PC-3 (cell line): ENCODE measurements at regions not wholly inside any gene's neighbourhood (a gene's known extent, or its start where the extent isn't known, plus 50 kb on each side); places are given as distances from the start of the nearest gene placed in this dataset.

Experiments used
- ATAC-seq: fragments of 200-7000 bp; cut with Tn5 transposase; 2 replicates; pipeline ENCODE4 v1.9.1; 2020; ENCODE audit warnings: mild to moderate bottlenecking, moderate library complexity
- BruUV-seq: library from RNA; stranded (reverse); fragments of 400-500 nt; replicated peaks from 2 replicates; lab custom pipeline; 2021; lab: Mats Ljungman, UMichigan
- CTCF ChIA-PET: fragments of 300-600 bp; sonication (Branson Sonifier 250); formaldehyde crosslinking; loops from one replicate; lab custom pipeline; 2022; ENCODE audit warnings: antibody characterized with exemption; lab: Charles Lee
- POLR2A ChIA-PET: fragments of 300-600 bp; sonication (Branson Sonifier 250); formaldehyde crosslinking; loops from one replicate; lab custom pipeline; 2022; ENCODE audit warnings: antibody characterized with exemption; ENCODE audit not compliant: unreplicated experiment; lab: Charles Lee
- DNase-seq: peaks from one replicate; pipeline ENCODE4 v3.0.0-alpha.2; 2015
- H2AFZ ChIP-seq: fragments of 300-600 bp; sonication (generic); 2 replicates; pipeline ENCODE4 v1.6.0; 2016; ENCODE audit warnings: antibody characterized with exemption, low read length
- H3F3A ChIP-seq: fragments of 300-600 bp; sonication (generic); one replicate; pipeline ENCODE4 v1.6.0; 2017; ENCODE audit warnings: antibody characterized with exemption, low read length, control low read depth, mild to moderate bottlenecking; ENCODE audit not compliant: unreplicated experiment
- H3K27ac ChIP-seq: fragments of 300-600 bp; sonication (generic); 2 replicates; pipeline ENCODE4 v1.5.1; 2016; ENCODE audit warnings: mild to moderate bottlenecking, low read length
- H3K27me3 ChIP-seq: fragments of 300-600 bp; sonication (generic); 2 replicates; pipeline ENCODE4 v1.6.1; 2016; ENCODE audit warnings: low read length, mixed read lengths
- H3K36me3 ChIP-seq: fragments of 300-600 bp; sonication (generic); 2 replicates; pipeline ENCODE4 v1.6.1; 2016; ENCODE audit warnings: low read depth, mixed run types, low read length, mixed read lengths
- H3K4me1 ChIP-seq: fragments of 300-600 bp; sonication (generic); 2 replicates; pipeline ENCODE4 v1.5.1; 2016; ENCODE audit warnings: low read length; ENCODE audit not compliant: insufficient read depth
- H3K4me2 ChIP-seq: fragments of 300-600 bp; sonication (generic); 2 replicates; pipeline ENCODE4 v1.6.0; 2016; ENCODE audit warnings: low read length
- H3K4me3 ChIP-seq: fragments of 300-600 bp; sonication (generic); 2 replicates; pipeline ENCODE4 v1.5.1; 2016; ENCODE audit warnings: mild to moderate bottlenecking, low read length, mixed read lengths
- H3K79me2 ChIP-seq: fragments of 300-600 bp; sonication (generic); 2 replicates; pipeline ENCODE4 v1.6.1; 2017; ENCODE audit warnings: low read length, mixed read lengths
- H3K9ac ChIP-seq: fragments of 300-600 bp; sonication (generic); 2 replicates; pipeline ENCODE4 v1.6.0; 2016; ENCODE audit warnings: mild to moderate bottlenecking, low read length
- H3K9me2 ChIP-seq: fragments of 300-600 bp; sonication (generic); replicated peaks from 2 replicates; pipeline ENCODE4 v1.6.1; 2016; ENCODE audit warnings: mixed run types, low read length, mixed read lengths
- H3K9me3 ChIP-seq: fragments of 300-600 bp; sonication (generic); 2 replicates; pipeline ENCODE4 v1.6.1; 2016; ENCODE audit warnings: low read length, mixed read lengths
- H4K20me1 ChIP-seq: fragments of 300-600 bp; sonication (generic); 2 replicates; pipeline ENCODE4 v1.6.1; 2016; ENCODE audit warnings: low read length, mixed read lengths
- EZH2 ChIP-seq: fragments of 300-600 bp; sonication (generic); IDR thresholded peaks from one replicate; pipeline ENCODE4 v1.6.1; 2017; ENCODE audit warnings: antibody characterized with exemption, mild to moderate bottlenecking, low read length; ENCODE audit not compliant: unreplicated experiment
- EZH2phosphoT487 ChIP-seq: fragments of 300-600 bp; sonication (generic); IDR thresholded peaks from 2 replicates; pipeline ENCODE4 v1.6.1; 2018; ENCODE audit warnings: mild to moderate bottlenecking, antibody characterized with exemption, low read length, borderline replicate concordance
- intact Hi-C: fragments of 100-400 bp; cut with micrococcal nuclease; formaldehyde crosslinking; loops from 2 replicates; pipeline ENCODE4 v1.9.0; 2023
- TF ChIP-seq, protein P1 (sequence below): fragments of 300-600 bp; sonication (generic); conservative IDR thresholded peaks from 2 replicates; pipeline ENCODE4 v1.5.1; 2017; ENCODE audit warnings: antibody characterized with exemption, low read depth, mild to moderate bottlenecking, low read length

DNA sequence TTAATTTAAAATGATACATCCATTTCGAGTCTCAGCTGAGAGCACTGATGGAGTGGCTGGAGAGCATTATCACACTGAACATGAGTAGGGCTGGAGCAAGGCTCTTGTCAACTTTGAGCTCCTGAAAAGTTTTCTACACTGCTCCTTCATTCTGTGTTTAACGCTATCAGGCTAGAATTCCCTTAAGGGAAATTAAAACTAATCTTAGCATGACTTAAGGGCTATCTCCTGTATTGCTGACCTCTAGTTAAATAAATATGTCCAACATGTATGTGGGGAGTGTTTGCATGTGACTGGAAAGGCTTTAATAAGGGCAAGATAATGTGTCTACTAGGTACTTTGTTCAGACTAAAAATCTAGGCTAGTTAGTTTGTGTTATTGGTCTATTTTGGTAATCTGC lies 116.7 kb upstream of the CAND1 start:
- CTCF ChIA-PET: no interaction called here
- Histone ChIP-seq H3K27me3 (peaks cover 7% of the 10 kb centered on the region), H3K4me3 (no peak overlapping the region), H3K79me2 (no peaks in the 10 kb centered on the region), H2AFZ (no peak overlapping the region), H3K9me3 (no peaks in the 10 kb centered on the region), H3K27ac (no peak overlapping the region), H3K4me1 (no peaks in the 10 kb centered on the region), H3K9me2 (no peaks in the 10 kb centered on the region), H3K9ac (no peak overlapping the region), H3K4me2 (no peak overlapping the region), H3F3A (no peaks in the 10 kb centered on the region), H3K36me3 (no peaks in the 10 kb centered on the region), H4K20me1 (no peaks in the 10 kb centered on the region)
- no peak for ATAC-seq
- POLR2A ChIA-PET: no interaction called here
- no peak for TF ChIP-seq EZH2
- TF ChIP-seq, protein P1, sequence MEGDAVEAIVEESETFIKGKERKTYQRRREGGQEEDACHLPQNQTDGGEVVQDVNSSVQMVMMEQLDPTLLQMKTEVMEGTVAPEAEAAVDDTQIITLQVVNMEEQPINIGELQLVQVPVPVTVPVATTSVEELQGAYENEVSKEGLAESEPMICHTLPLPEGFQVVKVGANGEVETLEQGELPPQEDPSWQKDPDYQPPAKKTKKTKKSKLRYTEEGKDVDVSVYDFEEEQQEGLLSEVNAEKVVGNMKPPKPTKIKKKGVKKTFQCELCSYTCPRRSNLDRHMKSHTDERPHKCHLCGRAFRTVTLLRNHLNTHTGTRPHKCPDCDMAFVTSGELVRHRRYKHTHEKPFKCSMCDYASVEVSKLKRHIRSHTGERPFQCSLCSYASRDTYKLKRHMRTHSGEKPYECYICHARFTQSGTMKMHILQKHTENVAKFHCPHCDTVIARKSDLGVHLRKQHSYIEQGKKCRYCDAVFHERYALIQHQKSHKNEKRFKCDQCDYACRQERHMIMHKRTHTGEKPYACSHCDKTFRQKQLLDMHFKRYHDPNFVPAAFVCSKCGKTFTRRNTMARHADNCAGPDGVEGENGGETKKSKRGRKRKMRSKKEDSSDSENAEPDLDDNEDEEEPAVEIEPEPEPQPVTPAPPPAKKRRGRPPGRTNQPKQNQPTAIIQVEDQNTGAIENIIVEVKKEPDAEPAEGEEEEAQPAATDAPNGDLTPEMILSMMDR: no peak
- TF ChIP-seq EZH2phosphoT487: no peak
- DNase-seq: no peak
- no TSS peak for BruUV-seq
- intact Hi-C loops: no loop called here

DNA sequence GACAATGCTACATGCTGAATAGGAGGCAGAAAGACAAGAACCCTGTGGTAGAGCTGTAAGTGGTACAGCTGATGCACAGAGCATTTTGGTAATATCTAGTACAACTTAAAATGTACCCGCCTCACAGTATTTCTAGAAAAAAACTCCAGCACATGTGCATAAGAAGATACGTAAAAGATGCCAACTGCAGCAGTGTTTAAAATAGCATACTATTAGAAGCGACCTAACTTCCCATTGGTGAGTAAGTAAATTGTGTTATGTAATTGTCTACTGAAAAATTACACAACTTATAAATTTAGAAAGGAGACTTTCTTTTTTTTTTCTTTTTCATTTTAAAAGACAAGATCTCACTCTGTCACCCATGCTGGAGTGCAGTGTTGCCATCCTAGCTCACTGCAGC lies 114.3 kb upstream of the CAND1 start:
- ATAC-seq: no peak
- no peaks in the 10 kb centered on the region for H3K9me2 ChIP-seq
- no peak overlapping the region for H3K9ac ChIP-seq
- H2AFZ ChIP-seq: no peak overlapping the region
- H3K9me3 ChIP-seq: no peaks in the 10 kb centered on the region
- DNase-seq: no peak
- POLR2A ChIA-PET: interaction anchor here (0.6 kb wide), 1 partner anchor 963 kb away, joined by 3 read pairs; no protein-coding TSS in a partner anchor
- no peak overlapping the region for H3K4me2 ChIP-seq
- H3K79me2 ChIP-seq: no peaks in the 10 kb centered on the region
- no peak overlapping the region for H3K27ac ChIP-seq
- H3K36me3 ChIP-seq: no peaks in the 10 kb centered on the region
- H3K4me3 ChIP-seq: no peak overlapping the region
- intact Hi-C loops: no loop called here
- H3F3A ChIP-seq: no peaks in the 10 kb centered on the region
- peaks cover 30% of the 10 kb centered on the region for H3K27me3 ChIP-seq
- no peaks in the 10 kb centered on the region for H3K4me1 ChIP-seq
- no peaks in the 10 kb centered on the region for H4K20me1 ChIP-seq
- TF ChIP-seq EZH2phosphoT487: no peak
- TF ChIP-seq, protein P1: no peak
- TF ChIP-seq EZH2: no peak
- BruUV-seq: no TSS peak
- CTCF ChIA-PET: interaction anchor here (0.6 kb wide), 1 partner anchor 56 kb away, joined by 3 read pairs; no protein-coding TSS in a partner anchor

DNA sequence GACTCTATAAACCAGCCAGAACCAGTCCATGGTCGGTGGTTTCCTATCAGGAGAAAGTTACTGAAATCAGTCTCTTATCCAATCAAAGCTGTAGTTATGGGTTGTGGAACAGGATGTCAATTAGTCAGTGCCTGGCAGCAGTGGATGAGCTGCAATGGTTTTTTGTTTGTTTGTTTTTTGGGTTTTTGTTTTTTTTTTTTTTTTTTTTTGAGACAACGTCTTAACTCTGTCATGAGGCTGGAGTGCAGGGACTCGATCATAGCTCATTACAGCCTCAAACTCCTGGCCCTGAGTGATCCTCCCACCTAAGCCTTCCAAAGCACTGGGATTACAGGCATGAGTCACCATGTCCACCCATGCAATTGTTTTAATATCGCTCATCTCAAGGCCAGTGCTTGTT lies 113.3 kb upstream of the CAND1 start:
- no peaks in the 10 kb centered on the region for H3K79me2 ChIP-seq
- intact Hi-C loops: no loop called here
- TF ChIP-seq EZH2phosphoT487: no peak
- TF ChIP-seq, protein P1: no peak
- TF ChIP-seq EZH2: no peak
- POLR2A ChIA-PET: no interaction called here
- CTCF ChIA-PET: interaction anchor here (1.0 kb wide), 1 partner anchor 67 kb away, joined by 4 read pairs; no protein-coding TSS in a partner anchor
- no peaks in the 10 kb centered on the region for H3K4me1 ChIP-seq
- H3K36me3 ChIP-seq: no peaks in the 10 kb centered on the region
- no peak overlapping the region for H3K4me3 ChIP-seq
- H3K9me2 ChIP-seq: no peaks in the 10 kb centered on the region
- BruUV-seq: no TSS peak
- ATAC-seq (peak; percentile 57), DNase-seq (peak; percentile 53)
- no peak overlapping the region for H3K4me2 ChIP-seq
- no peak overlapping the region for H3K27ac ChIP-seq
- no peaks in the 10 kb centered on the region for H3K9me3 ChIP-seq
- no peaks in the 10 kb centered on the region for H4K20me1 ChIP-seq
- H3K27me3 ChIP-seq: peaks cover 34% of the 10 kb centered on the region
- no peak overlapping the region for H2AFZ ChIP-seq
- no peak overlapping the region for H3K9ac ChIP-seq
- no peaks in the 10 kb centered on the region for H3F3A ChIP-seq
